Fibroblast of lung (primary cell): ENCODE measurements at regions not wholly inside any gene's neighbourhood (a gene's known extent, or its start where the extent isn't known, plus 50 kb on each side); places are given as distances from the start of the nearest gene placed in this dataset.
"Not testable (repeated sequence)": the region's sequence is repeated elsewhere in the genome, so short reads cannot be mapped to it uniquely, and the experiment has no call there.

Experiments
- EZH2 ChIP-seq: IDR thresholded peaks from 2 replicates; pipeline ENCODE4 v1.5.1; 2012; ENCODE audit warnings: low read length, control low read depth, mild to moderate bottlenecking; ENCODE audit errors: missing control alignments
- TF ChIP-seq, protein P1 (sequence below), 2 donors: IDR thresholded peaks in 1 of 2; conservative IDR thresholded peaks in 1 of 2; 1 replicate in 1 of 2; 2 replicates in 1 of 2; pipeline ENCODE4 v1.5.1; 2011 to 2012; ENCODE audit warnings: low read length in 2 of 2, control low read depth in 1 of 2, inconsistent platforms in 1 of 2, low read depth in 1 of 2, mild to moderate bottlenecking in 1 of 2

DNA sequence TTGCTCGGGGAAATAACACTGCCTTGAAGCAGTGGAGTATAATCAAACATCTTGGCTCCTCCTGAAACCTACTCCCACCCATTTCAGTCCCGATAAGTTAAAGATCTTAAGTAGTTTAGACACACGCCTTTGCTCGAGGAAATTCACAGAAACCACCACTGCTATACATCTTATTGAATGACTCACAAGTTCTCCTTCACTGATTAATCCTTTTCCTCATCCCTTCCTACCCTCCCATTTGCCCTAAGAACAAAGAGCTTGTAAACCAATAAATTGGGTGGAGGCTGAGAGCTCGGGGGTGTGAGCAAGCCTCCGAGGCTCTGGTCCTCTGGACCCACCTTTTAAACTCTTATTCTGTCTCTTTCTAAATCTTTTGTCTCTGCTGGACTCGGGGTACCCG is 86.5 kb downstream of the XCL2 start:
- TF ChIP-seq, protein P1, sequence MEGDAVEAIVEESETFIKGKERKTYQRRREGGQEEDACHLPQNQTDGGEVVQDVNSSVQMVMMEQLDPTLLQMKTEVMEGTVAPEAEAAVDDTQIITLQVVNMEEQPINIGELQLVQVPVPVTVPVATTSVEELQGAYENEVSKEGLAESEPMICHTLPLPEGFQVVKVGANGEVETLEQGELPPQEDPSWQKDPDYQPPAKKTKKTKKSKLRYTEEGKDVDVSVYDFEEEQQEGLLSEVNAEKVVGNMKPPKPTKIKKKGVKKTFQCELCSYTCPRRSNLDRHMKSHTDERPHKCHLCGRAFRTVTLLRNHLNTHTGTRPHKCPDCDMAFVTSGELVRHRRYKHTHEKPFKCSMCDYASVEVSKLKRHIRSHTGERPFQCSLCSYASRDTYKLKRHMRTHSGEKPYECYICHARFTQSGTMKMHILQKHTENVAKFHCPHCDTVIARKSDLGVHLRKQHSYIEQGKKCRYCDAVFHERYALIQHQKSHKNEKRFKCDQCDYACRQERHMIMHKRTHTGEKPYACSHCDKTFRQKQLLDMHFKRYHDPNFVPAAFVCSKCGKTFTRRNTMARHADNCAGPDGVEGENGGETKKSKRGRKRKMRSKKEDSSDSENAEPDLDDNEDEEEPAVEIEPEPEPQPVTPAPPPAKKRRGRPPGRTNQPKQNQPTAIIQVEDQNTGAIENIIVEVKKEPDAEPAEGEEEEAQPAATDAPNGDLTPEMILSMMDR (conservative IDR thresholded peaks at IDR 0.05 in 1 of 2, IDR thresholded peaks at IDR 0.05 in 1 of 2; ENCODE audit: low read depth in 1 of 2, low read length in 2 of 2): not testable (repeated sequence)
- TF ChIP-seq EZH2: not testable (repeated sequence)
